GM23248 (cell line): ENCODE measurements at regions not wholly inside any gene's neighbourhood (a gene's known extent, or its start where the extent isn't known, plus 50 kb on each side); places are given as distances from the start of the nearest gene placed in this dataset.

Experiments
- DNase-seq: peaks from one replicate; pipeline ENCODE4 v3.0.0-alpha.2; 2015
- H2AFZ ChIP-seq: fragments of 200-600 bp; sonication (generic); 2 replicates; pipeline ENCODE4 v1.6.1; 2016; ENCODE audit warnings: antibody characterized with exemption
- H3F3A ChIP-seq: fragments of 200-600 bp; sonication (generic); 2 replicates; pipeline ENCODE4 v1.6.1; 2016; ENCODE audit warnings: mild to moderate bottlenecking, antibody characterized with exemption, mixed run types; ENCODE audit not compliant: insufficient read depth
- H3K27ac ChIP-seq: fragments of 200-600 bp; sonication (generic); 2 replicates; pipeline ENCODE4 v1.5.1; 2016; ENCODE audit warnings: mild to moderate bottlenecking
- H3K27me3 ChIP-seq: fragments of 200-600 bp; sonication (generic); replicated peaks from 2 replicates; pipeline ENCODE4 v1.6.1; 2016; ENCODE audit warnings: mild to moderate bottlenecking; ENCODE audit not compliant: insufficient read depth
- H3K36me3 ChIP-seq: fragments of 200-600 bp; sonication (generic); 2 replicates; pipeline ENCODE4 v1.6.1; 2016; ENCODE audit warnings: low read depth, mild to moderate bottlenecking
- H3K4me1 ChIP-seq: fragments of 200-600 bp; sonication (generic); 2 replicates; pipeline ENCODE4 v1.6.1; 2016; ENCODE audit warnings: mild to moderate bottlenecking; ENCODE audit not compliant: insufficient read depth
- H3K4me2 ChIP-seq: fragments of 200-600 bp; sonication (generic); one replicate; pipeline ENCODE4 v1.6.1; 2016; ENCODE audit warnings: mild to moderate bottlenecking; ENCODE audit not compliant: unreplicated experiment
- H3K4me3 ChIP-seq: fragments of 200-600 bp; sonication (generic); 2 replicates; pipeline ENCODE4 v1.5.1; 2016; ENCODE audit warnings: mild to moderate bottlenecking
- H3K79me2 ChIP-seq: fragments of 200-600 bp; sonication (generic); 2 replicates; pipeline ENCODE4 v1.6.1; 2016; ENCODE audit warnings: mild to moderate bottlenecking; ENCODE audit not compliant: insufficient read depth
- H3K9ac ChIP-seq: fragments of 200-600 bp; sonication (generic); 2 replicates; pipeline ENCODE4 v1.6.1; 2016; ENCODE audit warnings: mild to moderate bottlenecking
- H3K9me2 ChIP-seq: fragments of 200-600 bp; sonication (generic); 2 replicates; pipeline ENCODE4 v1.6.1; 2016; ENCODE audit warnings: mixed run types, mild to moderate bottlenecking, moderate library complexity; ENCODE audit not compliant: insufficient read depth
- H3K9me3 ChIP-seq: fragments of 200-600 bp; sonication (generic); one replicate; pipeline ENCODE4 v1.6.1; 2017; ENCODE audit warnings: low read depth
- H4K20me1 ChIP-seq: fragments of 200-600 bp; sonication (generic); 2 replicates; pipeline ENCODE4 v1.6.0; 2016; ENCODE audit not compliant: insufficient read depth
- EZH2 ChIP-seq: fragments of 200-600 bp; sonication (generic); IDR thresholded peaks from 2 replicates; pipeline ENCODE4 v1.6.1; 2018; ENCODE audit warnings: antibody characterized with exemption, mild to moderate bottlenecking; ENCODE audit not compliant: insufficient read depth, poor library complexity, severe bottlenecking
- EZH2phosphoT487 ChIP-seq: fragments of 200-600 bp; sonication (generic); IDR thresholded peaks from 2 replicates; pipeline ENCODE4 v1.6.1; 2018; ENCODE audit warnings: antibody characterized with exemption, moderate library complexity, mild to moderate bottlenecking, low read depth; ENCODE audit not compliant: insufficient read depth
- WGBS, 2 experiments: methylation state at CpG; one replicate each; pipeline ENCODE4 v1.1.6; 2015 to 2017; ENCODE audit warnings: low lambda C conversion rate in 2 of 2, low coverage in 1 of 2; ENCODE audit errors: missing lambda C conversion rate in 2 of 2; 5-methylcytosine and 5-hydroxymethylcytosine counted together
- in situ Hi-C: fragments of 300-500 bp; cut with MboI; formaldehyde crosslinking; loops from 2 replicates; pipeline ENCODE4 v1.15.0; 2020

DNA sequence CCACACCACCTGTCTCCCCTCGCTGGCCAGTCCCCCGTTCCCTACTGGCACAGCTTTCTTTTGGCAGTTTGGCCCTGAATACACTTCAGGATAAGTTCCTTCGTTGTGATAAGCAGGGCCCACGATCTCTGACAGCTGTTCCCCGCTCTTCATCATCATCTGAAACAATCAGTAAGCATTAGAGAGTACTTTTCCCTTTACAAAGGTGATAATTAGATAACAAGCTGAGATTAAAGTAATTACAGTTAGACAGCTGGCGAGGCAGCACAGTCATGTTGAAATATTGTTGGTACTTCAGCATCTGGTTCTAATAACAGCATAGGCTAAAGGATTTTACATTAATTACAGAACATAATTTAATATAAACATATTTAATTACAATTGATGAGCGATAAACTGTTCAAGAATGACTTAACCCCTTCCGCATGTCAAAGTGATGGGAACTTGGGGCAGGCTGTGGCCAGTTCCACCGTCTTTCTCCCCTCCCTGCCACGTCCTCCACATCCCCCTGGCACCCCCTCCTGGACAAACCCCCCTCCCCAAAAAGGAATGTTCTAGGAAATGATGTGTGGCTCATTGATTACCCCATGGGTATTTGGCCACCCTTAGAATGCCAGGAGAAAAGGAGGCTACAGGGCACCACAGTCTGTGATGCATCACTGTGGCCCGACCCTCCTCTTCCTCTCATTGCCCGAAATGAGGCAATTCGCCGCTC lies 134.9 kb downstream of the RCN1 start:
- no peaks in the 10 kb centered on the region for H3K79me2 ChIP-seq
- in situ Hi-C loops, result no loop called here
- H3K4me1 ChIP-seq, result no peaks in the 10 kb centered on the region
- H3K4me2 ChIP-seq, result no peak overlapping the region
- no peak overlapping the region for H3K4me3 ChIP-seq
- H3K27me3 ChIP-seq, result 0 out of 2 replicates have a peak, but pooled peaks cover 3% of the 10 kb centered on the region
- TF ChIP-seq EZH2 (no peak), EZH2phosphoT487 (no peak)
- H3K9ac ChIP-seq, result no peak overlapping the region
- 35% methylated on average over 13 to 14 of the region's 14 CpGs for WGBS, 2 experiments
- no peaks in the 10 kb centered on the region for H3F3A ChIP-seq
- H3K27ac ChIP-seq, result no peak overlapping the region
- H4K20me1 ChIP-seq, result no peaks in the 10 kb centered on the region
- H3K36me3 ChIP-seq, result no peaks in the 10 kb centered on the region
- no peaks in the 10 kb centered on the region for H3K9me2 ChIP-seq
- no peak for DNase-seq
- H3K9me3 ChIP-seq, result no peaks in the 10 kb centered on the region
- no peak overlapping the region for H2AFZ ChIP-seq

DNA sequence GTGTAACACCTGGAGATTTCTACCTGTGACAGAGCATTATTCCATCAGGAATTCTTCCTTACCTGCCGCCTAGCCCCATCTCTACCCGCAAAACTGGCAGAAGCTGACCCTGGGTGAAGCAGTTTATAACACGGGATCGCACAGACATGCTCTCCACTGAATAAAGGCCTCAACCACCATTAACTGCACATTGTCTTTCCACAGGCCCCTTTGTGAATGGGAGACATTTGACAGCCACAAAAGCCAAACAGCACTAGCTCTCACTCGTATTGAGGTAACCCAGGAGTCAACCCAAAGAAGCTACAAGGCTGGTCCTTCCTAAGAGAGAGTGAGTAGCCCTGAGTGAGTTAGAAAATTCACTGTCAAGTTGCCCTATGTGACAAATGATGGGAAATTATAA lies 135.6 kb downstream of the RCN1 start:
- no peak overlapping the region for H2AFZ ChIP-seq
- H3K9ac ChIP-seq, result no peak overlapping the region
- no peak overlapping the region for H3K4me2 ChIP-seq
- DNase-seq, result no peak
- no peak overlapping the region for H3K4me3 ChIP-seq
- H4K20me1 ChIP-seq, result no peaks in the 10 kb centered on the region
- 59 to 74% methylated on average over 5 of the region's 5 CpGs for WGBS, 2 experiments
- TF ChIP-seq EZH2phosphoT487, result no peak
- no peak for TF ChIP-seq EZH2
- no peaks in the 10 kb centered on the region for H3K9me2 ChIP-seq
- no peaks in the 10 kb centered on the region for H3F3A ChIP-seq
- no peaks in the 10 kb centered on the region for H3K79me2 ChIP-seq
- in situ Hi-C loops, result no loop called here
- H3K4me1 ChIP-seq, result no peaks in the 10 kb centered on the region
- no peaks in the 10 kb centered on the region for H3K9me3 ChIP-seq
- H3K27me3 ChIP-seq, result 0 out of 2 replicates have a peak, but pooled peaks cover 3% of the 10 kb centered on the region
- no peak overlapping the region for H3K27ac ChIP-seq
- no peaks in the 10 kb centered on the region for H3K36me3 ChIP-seq

- H2AFZ ChIP-seq, result no peak overlapping the region
- no peak for DNase-seq
- no peak overlapping the region for H3K4me3 ChIP-seq
- no peaks in the 10 kb centered on the region; the same call in 1 of the 2 replicates for H3K27me3 ChIP-seq
- 62 to 65% methylated on average over 13 of the region's 13 CpGs for WGBS, 2 experiments
- no peak overlapping the region for H3K4me2 ChIP-seq
- no peaks in the 10 kb centered on the region for H4K20me1 ChIP-seq
- no peaks in the 10 kb centered on the region for H3K9me3 ChIP-seq
- H3F3A ChIP-seq, result no peaks in the 10 kb centered on the region
- no peaks in the 10 kb centered on the region for H3K4me1 ChIP-seq
- H3K79me2 ChIP-seq, result no peaks in the 10 kb centered on the region
- no peak overlapping the region for H3K27ac ChIP-seq
- no peaks in the 10 kb centered on the region for H3K9me2 ChIP-seq
- TF ChIP-seq EZH2, result no peak
- no peak for TF ChIP-seq EZH2phosphoT487
- no peaks in the 10 kb centered on the region for H3K36me3 ChIP-seq
- in situ Hi-C loops, result no loop called here
- H3K9ac ChIP-seq, result no peak overlapping the region
These were observed 138.8 kb downstream of the RCN1 start for GRCh38 chr11:32229576-32230240.

DNA sequence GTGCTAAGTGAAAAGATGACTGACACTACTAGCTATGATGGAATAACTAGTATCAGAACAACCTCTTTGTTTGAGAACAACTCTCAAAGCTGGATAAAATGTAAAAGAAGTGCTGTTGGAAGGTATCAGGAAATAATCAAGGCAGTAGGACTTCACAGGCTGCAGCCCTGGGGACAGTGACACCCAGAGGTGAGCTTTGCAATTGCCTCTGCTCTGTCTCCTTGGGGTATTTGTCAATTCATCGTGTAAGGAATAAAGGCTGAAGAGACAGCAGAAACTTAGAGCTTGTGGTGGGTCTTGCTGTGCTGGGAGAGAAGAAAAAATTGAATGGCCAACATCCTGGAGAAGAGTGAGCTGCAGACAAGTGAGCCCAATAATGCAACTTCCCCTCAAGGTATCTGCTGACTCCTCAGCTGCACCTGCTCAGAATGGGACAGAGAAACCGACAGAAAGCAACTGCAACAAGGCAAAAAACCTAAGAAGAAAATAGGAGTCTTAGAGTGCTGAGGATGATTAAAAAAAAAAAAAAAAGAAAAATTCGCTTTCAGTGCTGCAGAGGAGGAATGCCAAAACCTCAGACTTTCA lies 141.1 kb downstream of the RCN1 start:
- 24 to 36% methylated on average over 3 of the region's 3 CpGs for WGBS, 2 experiments
- H3K79me2 ChIP-seq, result no peaks in the 10 kb centered on the region
- in situ Hi-C loops, result no loop called here
- no peaks in the 10 kb centered on the region for H3F3A ChIP-seq
- no peaks in the 10 kb centered on the region for H3K9me3 ChIP-seq
- peaks cover 14% of the 10 kb centered on the region; the same call in 1 of the 2 replicates for H3K27me3 ChIP-seq
- no peak overlapping the region for H2AFZ ChIP-seq
- no peak overlapping the region for H3K9ac ChIP-seq
- no peaks in the 10 kb centered on the region for H3K9me2 ChIP-seq
- H4K20me1 ChIP-seq, result no peaks in the 10 kb centered on the region
- H3K4me2 ChIP-seq, result no peak overlapping the region
- no peak for TF ChIP-seq EZH2phosphoT487
- no peak for TF ChIP-seq EZH2
- DNase-seq, result peak; percentile 63
- no peak overlapping the region for H3K4me3 ChIP-seq
- no peaks in the 10 kb centered on the region for H3K4me1 ChIP-seq
- no peaks in the 10 kb centered on the region for H3K36me3 ChIP-seq
- H3K27ac ChIP-seq, result no peak overlapping the region
